K562 (cell line): ENCODE measurements at regions not wholly inside any gene's neighbourhood (a gene's known extent, or its start where the extent isn't known, plus 50 kb on each side); places are given as distances from the start of the nearest gene placed in this dataset.

Experiments used
- ATAC-seq: fragments of 200-7000 bp; cut with Tn5 transposase; 3 replicates; pipeline ENCODE4 v1.9.1; 2020; ENCODE audit warnings: moderate library complexity
- BruUV-seq: library from RNA; stranded (reverse); fragments of 400-500 nt; replicated peaks from 2 replicates; lab custom pipeline; 2021; lab: Mats Ljungman, UMichigan
- CTCF ChIA-PET: fragments of 300-600 bp; formaldehyde crosslinking; extraction: SDS; loops from one replicate; lab custom pipeline; 2021; ENCODE audit warnings: low intra/inter-chr PET ratio; lab: Yijun Ruan, JAX
- POLR2A ChIA-PET: fragments of 300-600, 350-650 bp; sonication (Branson Sonifier 250); formaldehyde crosslinking; extraction: SDS; loops from one replicate; lab custom pipeline; 2021; ENCODE audit warnings: antibody characterized with exemption, inconsistent platforms; lab: Yijun Ruan, JAX
- DNase-seq, 4 experiments: peaks; one replicate each; pipeline versions ENCODE4 v3.0.0 to v3.0.0-alpha.2; 2011 to 2018; ENCODE audit warnings: low spot score in 3 of 4, mixed read lengths in 3 of 4; ENCODE audit errors: extremely low read depth in 1 of 4
- FAIRE-seq: peaks from 2 replicates; lab custom pipeline; 2011; peaks lifted over from hg19 to GRCh38; lab: Jason Lieb, UNC
- H2AFZ ChIP-seq: 2 replicates; pipeline ENCODE4 v1.6.0; 2011; ENCODE audit warnings: low read depth, low read length, control low read depth, inconsistent platforms
- H3K27ac ChIP-seq: fragments of 200-600 bp; 3 replicates; pipeline ENCODE4 v1.8.0; 2011; ENCODE audit warnings: low read depth, mild to moderate bottlenecking, control low read depth, inconsistent platforms, low read length, moderate library complexity, mixed read lengths; ENCODE audit errors: extremely low read depth
- H3K27me3 ChIP-seq, 2 experiments: fragments of 300-600 bp in 1 of 2; 2 replicates in 1 of 2; 3 replicates in 1 of 2; pipeline versions ENCODE4 v1.6.0 to v1.8.0; 2011; ENCODE audit warnings: inconsistent platforms in 2 of 2, low read length in 2 of 2, mild to moderate bottlenecking in 1 of 2, mixed read lengths in 1 of 2, moderate library complexity in 1 of 2; ENCODE audit not compliant: control insufficient read depth in 2 of 2, insufficient read depth in 2 of 2
- H3K36me3 ChIP-seq: fragments of 300-600 bp; 3 replicates; pipeline ENCODE4 v1.8.0; 2011; ENCODE audit warnings: mild to moderate bottlenecking, low read length, inconsistent platforms; ENCODE audit not compliant: control insufficient read depth, insufficient read depth
- H3K4me1 ChIP-seq, 2 experiments: fragments of 200-600 bp in 1 of 2; replicated peaks in 1 of 2; 2 replicates in 1 of 2; 3 replicates in 1 of 2; pipeline versions ENCODE4 v1.5.1 to v1.8.0; 2011; ENCODE audit warnings: inconsistent platforms in 2 of 2, low read length in 2 of 2, mild to moderate bottlenecking in 1 of 2, mixed read lengths in 1 of 2, moderate library complexity in 1 of 2; ENCODE audit not compliant: control insufficient read depth in 2 of 2, insufficient read depth in 2 of 2
- H3K4me2 ChIP-seq: 2 replicates; pipeline ENCODE4 v1.6.1; 2011; ENCODE audit warnings: low read length, control low read depth, inconsistent platforms, mixed read lengths; ENCODE audit not compliant: insufficient read depth
- H3K4me3 ChIP-seq: fragments of 200-600 bp; sonication (generic), shearing (Covaris generic); 2 replicates; pipeline ENCODE4 v1.5.1; 2016; ENCODE audit warnings: control low read depth, inconsistent platforms
- H3K79me2 ChIP-seq: fragments of 200-600 bp; 3 replicates; pipeline ENCODE4 v1.8.0; 2011; ENCODE audit warnings: low read length, inconsistent platforms; ENCODE audit not compliant: control insufficient read depth, insufficient read depth
- H3K9ac ChIP-seq, 2 experiments: 2 replicates each; pipeline versions ENCODE4 v1.6.0 to v1.6.1; 2011; ENCODE audit warnings: low read depth in 2 of 2, low read length in 2 of 2, control low read depth in 1 of 2, inconsistent platforms in 1 of 2, mild to moderate bottlenecking in 1 of 2, mixed read lengths in 1 of 2; ENCODE audit not compliant: insufficient read depth in 1 of 2
- H3K9me1 ChIP-seq: one replicate; pipeline ENCODE4 v1.6.0; 2011; ENCODE audit warnings: inconsistent platforms, mild to moderate bottlenecking, low read length, moderate library complexity; ENCODE audit not compliant: control insufficient read depth, insufficient read depth
- H3K9me3 ChIP-seq: replicated peaks from 2 replicates; pipeline ENCODE4 v1.5.1; 2011; ENCODE audit warnings: low read depth, low read length, inconsistent platforms; ENCODE audit not compliant: control insufficient read depth, insufficient read depth
- H4K20me1 ChIP-seq: replicated peaks from 2 replicates; pipeline ENCODE4 v1.6.1; 2011; ENCODE audit warnings: low read length, inconsistent platforms, mixed read lengths; ENCODE audit not compliant: control insufficient read depth, insufficient read depth
- BDP1 ChIP-seq: IDR thresholded peaks from 3 replicates; pipeline ENCODE4 v1.6.1; 2011; ENCODE audit not compliant: insufficient read length, insufficient read depth
- C11orf30 ChIP-seq: fragments of 450-650 bp; IDR thresholded peaks from 2 replicates; pipeline ENCODE4 v1.6.1; 2016; ENCODE audit warnings: low read depth, mild to moderate bottlenecking
- CCNT2 ChIP-seq: IDR thresholded peaks from 2 replicates; pipeline ENCODE4 v1.6.1; 2011; ENCODE audit warnings: borderline replicate concordance, low read depth, mild to moderate bottlenecking, moderate library complexity, mixed read lengths, low read length; ENCODE audit not compliant: insufficient read length; ENCODE audit errors: extremely low read depth
- CLOCK ChIP-seq: fragments of 250-450 bp; sonication (Bioruptor Pico); IDR thresholded peaks from 2 replicates; pipeline ENCODE4 v1.4.0; 2020; ENCODE audit warnings: mild to moderate bottlenecking, moderate library complexity, borderline replicate concordance
- ELF2 ChIP-seq: fragments of 250-450 bp; sonication (Bioruptor Pico); IDR thresholded peaks from 2 replicates; pipeline ENCODE4 v1.5.0; 2021; ENCODE audit warnings: mild to moderate bottlenecking
- ELK3 ChIP-seq: fragments of 450-650 bp; formaldehyde crosslinking; IDR thresholded peaks from 2 replicates; pipeline ENCODE4 v1.4.0; 2020; ENCODE audit warnings: mild to moderate bottlenecking
- ETV5 ChIP-seq: sonication (generic); formaldehyde crosslinking; IDR thresholded peaks from 2 replicates; pipeline ENCODE4 v1.4.0; 2020; ENCODE audit warnings: low read depth, mild to moderate bottlenecking, missing genetic modification reagents
- GTF2A2 ChIP-seq: IDR thresholded peaks from 2 replicates; pipeline ENCODE4 v1.6.1; 2016; ENCODE audit warnings: mild to moderate bottlenecking, missing genetic modification characterization, missing compliant biosample characterization
- HMGXB4 ChIP-seq: sonication (generic); formaldehyde crosslinking; IDR thresholded peaks from 2 replicates; pipeline ENCODE4 v1.8.1; 2023; ENCODE audit warnings: mild to moderate bottlenecking, missing genetic modification reagents
- NUFIP1 ChIP-seq: fragments of 450-650 bp; IDR thresholded peaks from 2 replicates; pipeline ENCODE4 v1.6.1; 2018; ENCODE audit not compliant: partially characterized antibody
- POLR2AphosphoS2 ChIP-seq: IDR thresholded peaks from 2 replicates; pipeline ENCODE4 v1.6.1; 2012; ENCODE audit warnings: low read length, improper control_type of control experiment
- RAD51 ChIP-seq: fragments of 450-650 bp; IDR thresholded peaks from 2 replicates; pipeline ENCODE4 v1.7.1; 2016; ENCODE audit warnings: low read depth, mild to moderate bottlenecking, borderline replicate concordance
- SMARCA5 ChIP-seq: fragments of 450-650 bp; IDR thresholded peaks from 2 replicates; pipeline ENCODE4 v1.6.1; 2016
- SRSF1 ChIP-seq: fragments of 200-400 bp; formaldehyde crosslinking; IDR thresholded peaks from 2 replicates; pipeline ENCODE4 v1.6.1; 2017; ENCODE audit warnings: mild to moderate bottlenecking, low read depth, low read length, moderate library complexity
- TRIM28 ChIP-seq: fragments of 450-650 bp; IDR thresholded peaks from 2 replicates; pipeline ENCODE4 v1.6.1; 2017
- WGBS: fragments of 100-300 bp; shearing (Covaris generic); methylation state at CpG from one replicate; pipeline ENCODE4 v1.1.6; 2016; ENCODE audit warnings: low coverage, mixed read lengths; ENCODE audit not compliant: insufficient coverage; ENCODE audit errors: missing lambda C conversion rate; 5-methylcytosine and 5-hydroxymethylcytosine counted together
- in situ Hi-C: fragments of 300-500 bp; cut with MboI; formaldehyde crosslinking; loops from 4 replicates; pipeline ENCODE4 v1.15.0; 2018; ENCODE audit warnings: inconsistent platforms, mixed read lengths
- intact Hi-C: fragments of 100-400 bp; cut with micrococcal nuclease; formaldehyde crosslinking; loops from 2 replicates; pipeline ENCODE4 v1.14.2; 2022
- TF ChIP-seq, protein P1 (sequence below): sonication (generic); formaldehyde crosslinking; IDR thresholded peaks from 2 replicates; pipeline ENCODE4 v1.8.0; 2022; ENCODE audit warnings: mild to moderate bottlenecking, missing genetic modification reagents
- TF ChIP-seq, protein P2 (sequence below): sonication (generic); formaldehyde crosslinking; IDR thresholded peaks from 2 replicates; pipeline ENCODE4 v1.9.0; 2022; ENCODE audit warnings: mild to moderate bottlenecking, missing genetic modification reagents

DNA sequence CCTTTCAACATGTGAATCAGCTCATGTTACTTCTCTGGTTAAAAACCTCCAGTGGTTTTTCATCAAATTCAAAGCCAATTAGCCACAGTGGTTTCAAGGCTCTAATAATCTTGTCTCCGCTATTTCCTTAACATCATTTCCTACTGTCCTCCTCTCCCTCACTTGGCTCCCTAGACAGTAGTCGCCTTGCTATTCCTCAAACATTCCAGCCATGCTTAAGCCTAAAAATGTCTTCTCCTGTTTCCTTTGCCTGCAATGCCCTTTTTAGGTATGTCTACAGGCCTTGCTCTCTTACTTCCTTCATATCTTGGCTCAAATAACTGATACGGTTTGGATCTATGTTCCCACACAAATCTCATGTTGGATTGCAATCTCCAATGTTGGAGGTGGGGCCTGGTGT is 779.4 kb upstream of the LRRN3 start:
- Histone ChIP-seq H4K20me1 (no peaks in the 10 kb centered on the region), H3K9ac (no peak overlapping the region), H3K4me1 (no peaks in the 10 kb centered on the region), H3K27ac (no peak overlapping the region), H2AFZ (no peak overlapping the region), H3K27me3 (no peaks in the 10 kb centered on the region), H3K4me3 (no peak overlapping the region), H3K36me3 (no peaks in the 10 kb centered on the region), H3K9me3 (no peaks in the 10 kb centered on the region)
- WGBS, result 0% methylated on average over 3 of the region's 3 CpGs
- intact Hi-C loops, result no loop called here
- DNase-seq (no peak), ATAC-seq (no peak)
- POLR2A ChIA-PET, result no interaction called here
- in situ Hi-C loops, result no loop called here
- TF ChIP-seq ELF2 (CRISPR knock-in tag), result no peak
- TF ChIP-seq ELK3, result no peak
- TF ChIP-seq CLOCK (CRISPR knock-in tag), result no peak
- TF ChIP-seq TRIM28, result no peak
- no peak for TF ChIP-seq ETV5 (CRISPR knock-in tag)
- no peak for TF ChIP-seq SMARCA5
- no peak for TF ChIP-seq RAD51
- TF ChIP-seq, protein P1, sequence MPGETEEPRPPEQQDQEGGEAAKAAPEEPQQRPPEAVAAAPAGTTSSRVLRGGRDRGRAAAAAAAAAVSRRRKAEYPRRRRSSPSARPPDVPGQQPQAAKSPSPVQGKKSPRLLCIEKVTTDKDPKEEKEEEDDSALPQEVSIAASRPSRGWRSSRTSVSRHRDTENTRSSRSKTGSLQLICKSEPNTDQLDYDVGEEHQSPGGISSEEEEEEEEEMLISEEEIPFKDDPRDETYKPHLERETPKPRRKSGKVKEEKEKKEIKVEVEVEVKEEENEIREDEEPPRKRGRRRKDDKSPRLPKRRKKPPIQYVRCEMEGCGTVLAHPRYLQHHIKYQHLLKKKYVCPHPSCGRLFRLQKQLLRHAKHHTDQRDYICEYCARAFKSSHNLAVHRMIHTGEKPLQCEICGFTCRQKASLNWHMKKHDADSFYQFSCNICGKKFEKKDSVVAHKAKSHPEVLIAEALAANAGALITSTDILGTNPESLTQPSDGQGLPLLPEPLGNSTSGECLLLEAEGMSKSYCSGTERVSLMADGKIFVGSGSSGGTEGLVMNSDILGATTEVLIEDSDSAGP (CRISPR knock-in tag), result no peak
- no peak for TF ChIP-seq POLR2AphosphoS2
- no peak for TF ChIP-seq HMGXB4
- TF ChIP-seq BDP1, result no peak
- no peak for TF ChIP-seq C11orf30
- TF ChIP-seq CCNT2, result no peak
- TF ChIP-seq, protein P2, sequence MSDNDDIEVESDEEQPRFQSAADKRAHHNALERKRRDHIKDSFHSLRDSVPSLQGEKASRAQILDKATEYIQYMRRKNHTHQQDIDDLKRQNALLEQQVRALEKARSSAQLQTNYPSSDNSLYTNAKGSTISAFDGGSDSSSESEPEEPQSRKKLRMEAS (CRISPR knock-in tag), result no peak
- no peak for TF ChIP-seq NUFIP1
- TF ChIP-seq GTF2A2, result no peak
- no peak for TF ChIP-seq SRSF1
- TF ChIP-seq, all 486 proteins: peak for 0
- CTCF ChIA-PET, result no interaction called here
- no TSS peak for BruUV-seq
- no peak overlapping the region for H3K4me2 ChIP-seq
- no peaks in the 10 kb centered on the region for H3K9me1 ChIP-seq
- no peaks in the 10 kb centered on the region for H3K79me2 ChIP-seq
- FAIRE-seq, result no peak
